ENCODE measurements at regions not wholly inside any gene's neighbourhood (a gene's known extent, or its start where the extent isn't known, plus 50 kb on each side); places are given as distances from the start of the nearest gene placed in this dataset.
"Not testable (repeated sequence)": the region's sequence is repeated elsewhere in the genome, so short reads cannot be mapped to it uniquely, and the experiment has no call there.

DNA sequence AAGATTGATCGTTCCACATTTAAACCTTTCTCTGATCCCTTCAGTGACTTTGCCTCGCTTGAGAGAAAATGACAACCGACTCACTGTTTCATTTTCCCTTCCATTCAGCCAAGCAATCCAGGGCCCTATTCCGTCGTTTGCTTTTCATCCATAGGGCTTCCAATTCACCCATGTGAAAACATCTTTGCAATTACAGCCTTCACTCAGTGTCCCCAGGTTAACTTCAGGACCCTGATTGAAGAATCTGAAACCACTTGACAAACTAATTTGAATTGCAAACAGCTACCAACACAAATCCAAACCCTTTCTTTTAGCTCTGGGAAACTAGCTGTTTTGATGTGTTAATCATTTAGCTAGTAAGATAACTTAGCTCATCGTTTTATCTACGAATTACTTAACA is 120.2 kb upstream of the FAM9C start:
- H3K36me3 Mint-ChIP-seq, result no peaks in the 10 kb centered on the region
- no peaks in the 10 kb centered on the region for H3K27me3 Mint-ChIP-seq
- peaks cover 15% of the 10 kb centered on the region for H3K4me1 Mint-ChIP-seq (ENCODE audit: unreplicated experiment)
- no peak for DNase-seq (ENCODE audit: extremely low spot score, unreplicated experiment)
- TF ChIP-seq, protein P1, sequence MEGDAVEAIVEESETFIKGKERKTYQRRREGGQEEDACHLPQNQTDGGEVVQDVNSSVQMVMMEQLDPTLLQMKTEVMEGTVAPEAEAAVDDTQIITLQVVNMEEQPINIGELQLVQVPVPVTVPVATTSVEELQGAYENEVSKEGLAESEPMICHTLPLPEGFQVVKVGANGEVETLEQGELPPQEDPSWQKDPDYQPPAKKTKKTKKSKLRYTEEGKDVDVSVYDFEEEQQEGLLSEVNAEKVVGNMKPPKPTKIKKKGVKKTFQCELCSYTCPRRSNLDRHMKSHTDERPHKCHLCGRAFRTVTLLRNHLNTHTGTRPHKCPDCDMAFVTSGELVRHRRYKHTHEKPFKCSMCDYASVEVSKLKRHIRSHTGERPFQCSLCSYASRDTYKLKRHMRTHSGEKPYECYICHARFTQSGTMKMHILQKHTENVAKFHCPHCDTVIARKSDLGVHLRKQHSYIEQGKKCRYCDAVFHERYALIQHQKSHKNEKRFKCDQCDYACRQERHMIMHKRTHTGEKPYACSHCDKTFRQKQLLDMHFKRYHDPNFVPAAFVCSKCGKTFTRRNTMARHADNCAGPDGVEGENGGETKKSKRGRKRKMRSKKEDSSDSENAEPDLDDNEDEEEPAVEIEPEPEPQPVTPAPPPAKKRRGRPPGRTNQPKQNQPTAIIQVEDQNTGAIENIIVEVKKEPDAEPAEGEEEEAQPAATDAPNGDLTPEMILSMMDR (conservative IDR thresholded peaks at IDR 0.05), result no peak
- H3K27ac Mint-ChIP-seq, result peak overlapping the region; percentile 54
- peak overlapping the region; percentile 14 for H3K4me3 Mint-ChIP-seq
- peaks cover 19% of the 10 kb centered on the region for H3K9me3 Mint-ChIP-seq

DNA sequence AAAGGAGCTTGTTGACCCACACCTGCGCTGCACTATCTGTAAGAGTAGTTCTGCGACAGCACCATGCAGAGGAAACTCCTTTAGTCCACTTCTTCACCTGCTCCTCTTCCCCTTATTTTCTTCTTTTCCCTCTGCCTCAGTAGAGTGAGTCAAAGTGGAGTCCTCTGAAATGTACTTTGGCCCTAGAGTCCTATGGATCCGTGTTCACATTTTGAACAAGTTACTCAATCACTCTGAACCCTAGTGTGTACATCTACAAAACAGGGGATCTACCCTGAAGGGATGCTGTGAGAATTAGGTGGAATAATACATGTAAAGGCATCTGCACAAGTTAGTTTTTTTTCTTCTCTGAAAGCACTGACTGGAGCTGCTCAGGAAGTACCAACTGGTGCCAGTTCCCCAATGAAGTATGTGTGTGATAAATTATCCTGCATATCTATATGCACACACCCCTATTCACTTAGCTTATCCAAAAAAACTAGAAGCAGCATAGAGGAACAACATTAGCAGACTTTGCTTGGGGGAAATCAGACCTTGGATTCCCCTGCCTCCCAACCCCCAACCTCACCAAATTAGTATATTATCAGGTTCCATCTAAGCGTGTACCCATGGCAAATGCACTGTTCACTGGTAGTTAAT is 118.5 kb upstream of the FAM9C start:
- TF ChIP-seq, protein P1 (conservative IDR thresholded peaks at IDR 0.05), result no peak
- no peaks in the 10 kb centered on the region for H3K27me3 Mint-ChIP-seq
- H3K4me1 Mint-ChIP-seq (ENCODE audit: unreplicated experiment), result peaks cover 15% of the 10 kb centered on the region
- DNase-seq (ENCODE audit: extremely low spot score, unreplicated experiment), result no peak
- peaks cover 10% of the 10 kb centered on the region for H3K9me3 Mint-ChIP-seq
- H3K27ac Mint-ChIP-seq, result no peak overlapping the region
- H3K4me3 Mint-ChIP-seq, result no peak overlapping the region
- no peaks in the 10 kb centered on the region for H3K36me3 Mint-ChIP-seq

DNA sequence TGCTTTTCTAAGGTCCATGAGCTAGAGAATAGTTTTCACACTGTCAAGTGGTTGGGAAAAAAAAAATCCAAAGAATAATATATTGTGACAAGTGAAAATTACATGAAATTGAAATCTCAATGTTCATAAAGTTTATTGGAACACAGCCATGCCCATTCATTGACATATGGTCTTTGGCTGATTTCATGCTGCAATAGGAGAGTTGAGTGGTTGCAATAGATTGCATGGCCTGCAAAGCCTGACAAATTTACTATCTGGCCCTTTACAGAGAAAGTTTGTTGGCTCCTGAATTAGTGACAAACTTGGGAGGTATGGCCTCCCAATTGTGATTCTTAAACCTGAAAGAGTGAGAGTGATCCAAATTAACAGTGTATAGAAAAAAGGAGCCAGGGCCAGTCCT is 115.5 kb upstream of the FAM9C start:
- Mint-ChIP-seq H3K27me3 (no peaks in the 10 kb centered on the region), H3K4me3 (no peak overlapping the region), H3K4me1 (ENCODE audit: unreplicated experiment) (peaks cover 9% of the 10 kb centered on the region), H3K36me3 (no peaks in the 10 kb centered on the region), H3K9me3 (peaks cover 9% of the 10 kb centered on the region), H3K27ac (no peak overlapping the region)
- TF ChIP-seq, protein P1 (conservative IDR thresholded peaks at IDR 0.05), result no peak
- DNase-seq (ENCODE audit: extremely low spot score, unreplicated experiment), result no peak

DNA sequence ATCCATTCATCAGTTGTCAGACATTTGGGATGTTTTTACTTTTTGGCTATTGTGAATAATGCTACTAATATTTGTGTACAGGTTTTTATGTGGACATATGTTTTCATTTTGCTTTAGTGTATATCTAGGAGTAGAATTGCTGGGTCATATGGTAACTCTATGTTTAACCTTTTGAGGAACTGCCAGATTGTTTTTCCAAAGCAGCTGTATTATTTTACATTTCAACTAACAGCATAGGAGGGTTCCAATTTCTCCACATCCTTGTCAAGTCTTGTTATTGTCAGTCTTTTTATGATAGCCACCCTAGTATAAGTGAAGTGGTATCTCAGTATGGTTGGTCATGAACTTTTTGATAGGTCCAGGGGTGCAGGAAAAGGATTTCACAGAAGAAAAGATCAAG is 114.5 kb upstream of the FAM9C start:
- H3K9me3 Mint-ChIP-seq, result peaks cover 14% of the 10 kb centered on the region
- no peak for DNase-seq (ENCODE audit: extremely low spot score, unreplicated experiment)
- peaks cover 4% of the 10 kb centered on the region for H3K4me1 Mint-ChIP-seq (ENCODE audit: unreplicated experiment)
- no peaks in the 10 kb centered on the region for H3K36me3 Mint-ChIP-seq
- H3K27ac Mint-ChIP-seq, result no peak overlapping the region
- H3K4me3 Mint-ChIP-seq, result no peak overlapping the region
- TF ChIP-seq, protein P1 (conservative IDR thresholded peaks at IDR 0.05), result no peak
- H3K27me3 Mint-ChIP-seq, result no peaks in the 10 kb centered on the region

DNA sequence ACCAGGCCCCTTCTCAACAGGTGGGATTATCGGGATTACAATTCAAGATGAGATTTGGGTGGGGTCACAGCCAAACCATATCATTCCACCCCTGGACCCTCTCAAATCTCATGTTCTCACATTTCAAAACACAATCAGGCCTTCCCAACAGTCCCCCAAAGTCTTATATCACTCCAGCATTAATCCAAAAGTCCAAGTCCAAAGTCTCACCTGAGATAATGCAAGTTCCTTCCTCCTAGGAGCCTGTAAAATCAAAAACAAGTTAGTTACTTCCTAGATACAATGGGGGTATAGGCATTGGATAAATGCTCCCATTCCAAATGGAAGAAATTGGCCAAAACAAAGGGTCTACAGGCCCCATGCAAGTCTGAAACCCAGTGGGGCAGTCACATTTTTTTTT is 111.1 kb upstream of the FAM9C start:
- H3K27me3 Mint-ChIP-seq; H3K9me3 Mint-ChIP-seq; DNase-seq (ENCODE audit: extremely low spot score, unreplicated experiment); H3K36me3 Mint-ChIP-seq; H3K27ac Mint-ChIP-seq; H3K4me1 Mint-ChIP-seq (ENCODE audit: unreplicated experiment); H3K4me3 Mint-ChIP-seq: not testable (repeated sequence)

DNA sequence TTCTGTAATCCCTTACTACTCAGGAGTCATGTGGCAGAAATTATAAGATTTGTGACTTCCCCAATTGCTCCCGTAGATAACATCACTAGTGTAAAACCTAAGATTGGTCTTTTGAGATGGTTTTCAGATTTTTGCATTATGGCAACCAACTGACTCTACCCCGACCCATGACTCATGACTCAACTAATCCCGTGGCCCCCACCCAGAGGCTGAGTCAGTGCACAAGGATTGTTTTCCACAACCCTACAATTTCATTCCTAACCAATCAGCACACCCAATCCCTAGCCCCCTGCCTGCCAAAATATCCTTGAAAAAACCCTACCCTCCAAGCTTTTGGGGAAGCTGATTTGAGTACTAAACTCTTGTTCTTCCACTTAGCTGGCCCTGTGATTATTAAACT is 109.4 kb upstream of the FAM9C start:
- Mint-ChIP-seq H3K9me3 (peaks cover 10% of the 10 kb centered on the region), H3K4me3 (no peak overlapping the region), H3K36me3 (no peaks in the 10 kb centered on the region), H3K4me1 (ENCODE audit: unreplicated experiment) (no peaks in the 10 kb centered on the region), H3K27ac (no peak overlapping the region), H3K27me3 (no peaks in the 10 kb centered on the region)
- TF ChIP-seq, protein P1 (conservative IDR thresholded peaks at IDR 0.05), result no peak
- DNase-seq (ENCODE audit: extremely low spot score, unreplicated experiment), result no peak

All from type B pancreatic cell (in vitro differentiated cells).